Tongue (tissue), 1 donor: ENCODE measurements at regions not wholly inside any gene's neighbourhood (a gene's known extent, or its start where the extent isn't known, plus 50 kb on each side); places are given as distances from the start of the nearest gene placed in this dataset.
A peak's percentile ranks its signal among the peaks of the same experiment; 100 is the strongest.
"Not testable (repeated sequence)": the region's sequence is repeated elsewhere in the genome, so short reads cannot be mapped to it uniquely, and the experiment has no call there.

ENCODE experiments used
- DNase-seq: peaks from one replicate; pipeline ENCODE4 v3.0.0-alpha.2; 2015

DNA sequence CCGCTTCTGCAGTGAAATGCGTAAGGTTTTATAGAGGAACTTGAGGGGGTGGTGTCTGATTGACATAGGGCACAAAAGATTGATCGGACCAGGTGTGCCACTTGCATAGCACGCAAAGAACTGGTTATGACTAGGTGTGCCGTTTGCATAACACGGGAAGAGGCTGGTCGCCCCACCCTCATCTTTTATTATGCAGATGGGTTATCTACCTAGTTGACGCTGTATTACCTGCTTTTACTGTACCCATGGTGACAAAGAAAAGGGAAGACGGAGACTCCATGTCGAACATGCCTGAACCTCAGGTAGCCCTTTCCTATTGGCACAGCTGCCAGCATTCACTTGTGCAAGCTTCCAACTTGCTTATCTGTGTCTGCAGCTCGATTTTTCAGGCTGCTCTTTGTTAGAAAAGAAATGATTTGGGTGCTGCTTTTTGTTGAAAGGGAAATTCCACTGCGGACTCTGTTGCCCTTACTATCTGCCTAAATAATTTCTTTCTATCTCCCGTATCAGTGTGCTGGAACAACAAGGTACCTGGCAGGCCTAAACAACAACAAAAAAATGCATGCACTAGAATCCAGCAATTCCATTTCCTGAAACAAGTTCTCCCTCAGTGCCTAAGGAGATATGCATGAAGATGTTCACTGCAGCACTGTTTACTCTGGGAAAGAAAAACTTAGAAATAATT lies 194.4 kb upstream of the KAZN start:
- no peak for DNase-seq

DNA sequence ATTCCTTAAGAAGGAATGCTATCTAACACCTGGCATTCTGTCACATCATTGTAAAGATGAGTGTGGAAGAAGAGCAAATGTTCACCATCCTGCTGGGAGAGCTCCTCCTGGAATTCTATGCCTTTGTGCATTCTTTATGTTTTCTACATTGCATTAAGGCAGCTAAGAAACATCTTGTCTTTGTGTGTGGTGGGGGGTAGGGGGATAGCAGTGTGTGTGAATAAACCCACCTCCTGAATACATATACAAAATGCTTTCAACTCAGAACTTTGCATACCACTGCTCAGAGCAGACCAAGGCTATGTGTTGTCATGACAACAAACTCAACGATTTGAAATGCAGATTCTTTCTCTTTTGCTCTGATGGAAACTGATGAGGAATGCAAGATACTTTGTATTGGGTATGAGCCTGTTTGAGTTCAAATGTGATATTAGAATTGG lies 193.6 kb upstream of the KAZN start:
- no peak for DNase-seq

DNA sequence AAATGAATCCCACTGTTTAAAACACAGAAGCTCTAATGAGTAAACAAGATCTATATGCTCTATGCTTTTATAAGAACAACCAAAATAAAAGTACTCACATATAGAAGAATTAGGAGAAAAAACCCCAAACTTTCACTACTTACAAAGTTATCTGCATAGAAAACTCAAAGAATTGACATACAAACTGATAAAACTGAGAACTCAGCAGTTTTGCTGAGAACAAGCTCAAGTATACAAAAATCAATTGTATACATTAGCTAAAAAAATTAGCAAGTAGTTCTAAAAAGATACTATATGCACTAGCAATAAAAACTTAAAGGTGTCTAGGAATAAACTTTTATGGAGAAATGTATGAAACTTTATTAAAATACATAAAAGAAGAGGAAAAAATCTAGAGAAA lies 186.2 kb upstream of the KAZN start:
- DNase-seq, result no peak

DNA sequence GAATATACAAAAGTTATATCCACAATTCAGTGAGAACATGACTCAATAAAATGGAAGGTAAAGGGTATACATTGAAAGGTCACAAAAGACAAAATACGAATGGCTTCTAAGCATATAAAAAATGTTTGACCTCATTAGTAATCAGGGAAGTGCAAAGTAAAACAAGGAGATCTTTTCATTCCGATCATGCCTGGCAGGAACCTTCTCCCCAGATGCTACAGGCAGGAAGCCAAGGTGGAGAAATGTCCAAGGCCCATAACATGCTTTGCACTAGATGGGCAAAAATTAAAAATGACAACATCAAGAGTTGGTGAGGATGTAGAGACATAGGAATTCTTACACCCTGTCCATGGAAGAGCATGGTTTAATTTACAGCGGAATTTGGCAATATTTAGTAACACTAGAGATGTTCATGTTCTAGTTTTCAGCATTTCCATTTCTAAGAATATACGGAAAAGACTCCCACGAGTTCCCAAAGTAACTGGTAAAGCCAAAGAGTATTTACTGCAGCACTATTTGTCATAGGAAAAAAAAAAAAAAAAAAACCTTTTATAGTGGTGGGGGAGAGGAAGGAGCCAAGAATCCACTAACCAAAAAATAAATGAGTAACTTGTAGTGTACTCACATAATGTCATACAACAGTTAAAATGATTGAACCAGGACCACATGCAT lies 184.5 kb upstream of the KAZN start:
- DNase-seq, result no peak

DNA sequence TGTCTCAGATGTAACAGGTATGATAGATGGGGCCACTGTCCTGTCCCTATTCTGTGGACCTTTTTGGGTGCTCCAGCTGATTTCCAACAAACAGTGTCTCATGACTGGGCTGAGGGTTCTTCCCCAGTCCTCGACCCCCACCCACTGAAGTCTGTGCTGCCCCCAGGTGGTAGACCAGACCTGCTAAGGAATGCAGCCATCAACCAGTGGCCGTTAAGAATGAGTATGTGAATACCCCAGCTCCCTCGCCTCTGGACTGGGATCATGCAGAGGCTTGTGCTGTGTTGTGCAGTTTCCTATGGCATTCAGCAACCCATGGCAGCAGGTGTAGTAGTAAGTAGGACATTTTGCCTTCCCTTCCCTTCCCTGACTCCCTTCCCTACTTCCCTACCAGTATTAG lies 183.1 kb upstream of the KAZN start:
- no peak for DNase-seq

DNA sequence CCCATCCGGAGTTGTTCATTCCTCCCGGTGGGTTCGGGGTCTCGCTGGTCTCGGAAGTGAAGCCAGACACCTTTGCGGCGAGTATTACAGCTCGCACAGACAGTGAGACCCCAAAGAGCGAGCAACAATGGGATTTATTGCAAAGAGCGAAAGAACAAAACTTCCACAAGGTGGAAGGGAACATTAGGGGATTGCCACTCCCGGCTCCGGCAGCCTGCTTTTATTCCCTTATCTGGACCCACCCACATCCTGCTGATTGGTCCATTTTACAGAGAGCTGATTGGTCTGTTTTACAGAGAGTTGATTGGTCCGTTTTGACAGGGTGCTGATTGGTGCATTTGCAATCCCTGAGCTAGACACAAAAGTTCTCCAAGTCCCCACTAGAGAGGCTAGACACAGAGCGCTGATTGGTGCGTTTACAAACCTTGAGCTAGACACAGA lies 178.7 kb upstream of the KAZN start:
- DNase-seq, result not testable (repeated sequence)

DNA sequence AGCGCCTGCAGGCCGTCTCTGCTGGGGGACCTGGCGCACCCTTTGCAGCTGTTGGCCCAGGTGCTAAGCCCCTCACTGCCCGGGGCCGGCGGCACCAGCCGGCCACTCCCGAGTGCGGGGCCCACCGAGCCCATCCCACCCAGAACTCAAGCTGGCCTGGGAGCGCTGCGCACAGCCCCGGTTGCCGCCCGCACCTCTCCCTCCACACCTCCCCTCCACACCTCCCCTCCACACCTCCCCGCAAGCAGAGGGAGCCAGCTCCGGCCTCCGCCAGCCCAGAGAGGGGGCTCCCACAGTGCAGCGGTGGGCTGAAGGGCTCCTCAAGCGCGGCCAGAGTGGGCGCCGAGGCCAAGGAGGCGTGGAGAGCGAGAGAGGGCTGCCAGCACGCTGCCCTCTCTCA lies 177.8 kb upstream of the KAZN start:
- no peak for DNase-seq

DNA sequence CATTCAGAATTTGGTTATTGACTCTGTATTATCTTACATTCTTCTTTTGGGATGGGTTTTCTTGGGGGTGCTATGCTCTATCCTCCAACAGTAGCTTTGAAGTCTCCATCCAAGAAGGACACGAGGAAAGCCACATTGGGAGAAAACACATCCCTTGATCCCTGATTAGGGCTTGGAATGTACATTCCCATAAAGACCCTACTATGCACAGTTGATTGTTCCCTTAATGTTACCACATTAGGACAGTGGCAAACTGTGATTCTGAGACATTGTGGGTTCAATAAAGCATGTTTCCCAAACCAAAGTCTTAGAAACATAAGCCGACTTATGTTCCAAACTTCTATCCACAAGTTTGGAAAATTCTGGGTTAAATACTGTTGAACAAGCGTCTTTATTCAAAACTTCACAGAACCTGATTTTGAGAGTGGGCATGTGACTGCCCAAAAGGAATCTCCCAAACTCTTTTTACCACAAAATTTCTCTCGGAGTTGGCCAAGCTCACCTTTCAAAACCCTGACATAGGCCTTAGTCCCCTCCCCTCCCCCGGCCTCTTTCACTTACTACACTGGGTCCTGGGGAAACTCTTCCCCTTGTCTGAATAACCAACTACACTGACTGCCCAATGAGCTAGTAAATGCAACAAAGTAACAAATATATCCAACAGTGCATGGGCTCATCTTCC lies 177.0 kb upstream of the KAZN start:
- no peak for DNase-seq

DNA sequence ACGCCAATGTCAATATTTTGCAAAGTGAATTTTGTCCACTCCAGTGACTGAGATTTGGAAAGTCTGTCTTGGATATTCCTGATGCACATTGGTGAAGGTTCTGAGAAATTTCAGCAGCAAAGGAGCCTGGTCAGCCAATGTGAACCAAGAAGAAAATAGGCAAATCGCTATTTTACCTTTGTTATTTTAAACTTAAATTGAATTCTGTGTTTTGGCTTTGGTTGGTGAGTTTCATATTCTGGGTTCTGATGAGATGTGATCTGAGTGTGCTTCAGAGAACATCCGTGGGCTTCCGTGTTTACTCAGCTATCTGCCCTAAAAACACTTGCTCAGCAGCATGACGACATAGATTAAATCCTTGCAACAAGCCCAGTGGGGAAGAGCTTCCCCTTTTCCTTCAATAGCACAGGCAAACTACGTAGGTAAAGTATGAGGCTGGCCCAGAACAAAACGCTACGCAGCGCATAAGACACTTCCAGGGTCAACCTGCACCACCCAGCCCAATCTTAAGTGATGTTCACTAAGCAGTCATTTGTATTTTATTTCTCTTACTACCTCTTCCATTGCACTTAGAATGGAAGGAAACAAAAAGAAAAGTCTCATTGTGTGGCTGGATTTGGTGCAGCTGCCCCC lies 176.4 kb upstream of the KAZN start:
- DNase-seq, result no peak

DNA sequence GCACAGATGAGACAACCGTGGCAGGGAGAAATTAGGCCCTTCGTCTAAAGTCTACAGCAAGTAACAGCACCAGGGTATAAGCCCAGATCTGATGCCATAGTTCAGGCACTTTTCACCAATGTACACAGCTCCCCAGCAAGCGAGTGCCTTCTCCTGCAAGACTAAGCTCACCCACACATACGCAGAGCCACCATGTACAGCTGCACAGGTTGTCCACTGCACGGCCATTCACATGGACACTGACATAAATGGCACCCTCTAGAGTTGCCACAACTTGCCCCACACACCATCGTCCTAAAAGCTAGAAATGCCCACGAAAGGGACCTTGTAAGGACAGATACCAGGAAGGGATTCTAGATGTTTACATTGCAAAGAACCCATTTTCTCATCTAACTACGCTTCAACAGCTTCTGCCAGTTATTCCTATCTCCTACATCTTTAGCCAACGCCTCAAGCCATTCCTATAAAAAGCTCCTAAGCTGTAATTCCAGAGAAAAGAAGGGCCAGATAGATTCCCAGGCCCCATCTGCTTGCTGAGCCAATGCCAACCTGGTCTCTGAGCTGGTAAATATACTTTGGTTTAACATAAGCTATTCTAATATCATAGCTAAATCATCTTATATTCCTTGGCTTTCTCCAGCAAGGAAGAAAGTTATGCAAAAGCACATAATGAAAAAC lies 174.0 kb upstream of the KAZN start:
- DNase-seq, result no peak

DNA sequence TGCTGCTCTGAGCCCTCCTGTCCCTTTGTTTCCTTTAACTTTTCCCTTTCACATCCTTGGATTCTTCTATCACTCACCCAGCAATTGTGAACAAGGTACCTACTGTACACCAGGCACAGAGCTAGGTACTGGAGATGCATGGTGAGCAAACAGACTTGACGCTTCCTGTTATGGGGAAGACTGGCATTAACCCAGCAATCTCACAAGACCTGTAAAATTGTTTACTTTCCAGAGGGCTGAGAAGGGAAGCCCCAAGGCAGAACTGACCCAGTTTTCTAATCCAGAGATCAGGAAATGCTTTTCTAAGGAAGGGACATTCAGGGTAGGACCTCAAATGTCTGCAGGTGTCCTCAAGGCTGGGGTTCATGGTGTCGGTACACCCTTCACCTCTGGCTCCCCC lies 171.6 kb upstream of the KAZN start:
- DNase-seq, result no peak

DNA sequence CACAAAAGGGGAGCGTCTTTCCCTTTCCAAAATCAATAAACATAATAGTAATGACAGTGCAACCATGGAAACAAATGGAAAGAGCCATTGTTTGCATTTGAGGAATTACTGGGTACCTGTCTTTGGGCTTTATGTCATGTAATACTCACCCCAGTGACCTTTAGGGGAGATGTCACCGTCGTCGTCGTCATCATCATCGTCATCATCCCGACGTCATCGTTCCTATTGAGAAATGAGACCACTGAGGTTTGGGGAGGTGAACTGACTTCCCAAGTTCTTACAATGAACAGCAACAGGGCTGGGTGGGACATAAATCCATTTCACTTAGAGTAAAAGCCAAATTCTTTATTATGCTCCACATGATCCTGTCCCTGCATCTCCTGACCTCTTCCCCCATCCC lies 168.9 kb upstream of the KAZN start:
- DNase-seq, result no peak

DNA sequence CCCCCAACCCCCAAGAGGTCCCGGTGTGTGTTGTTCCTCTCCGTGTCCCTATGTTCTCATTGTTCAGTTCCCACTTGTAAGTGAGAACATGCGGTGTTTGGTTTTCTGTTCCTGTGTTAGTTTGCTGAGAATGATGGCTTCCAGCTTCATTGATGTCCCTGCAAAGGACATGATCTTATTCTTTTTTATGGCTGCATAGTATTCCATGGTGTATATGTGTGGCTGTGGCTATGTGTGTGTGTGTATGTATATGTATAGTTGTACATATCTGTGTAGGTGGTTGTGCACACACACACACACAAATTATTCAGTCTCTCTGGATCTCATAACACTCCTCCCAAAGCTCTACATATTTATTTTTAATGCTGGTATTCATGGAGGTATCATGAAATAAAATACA lies 165.8 kb upstream of the KAZN start:
- DNase-seq, result not testable (repeated sequence)

DNA sequence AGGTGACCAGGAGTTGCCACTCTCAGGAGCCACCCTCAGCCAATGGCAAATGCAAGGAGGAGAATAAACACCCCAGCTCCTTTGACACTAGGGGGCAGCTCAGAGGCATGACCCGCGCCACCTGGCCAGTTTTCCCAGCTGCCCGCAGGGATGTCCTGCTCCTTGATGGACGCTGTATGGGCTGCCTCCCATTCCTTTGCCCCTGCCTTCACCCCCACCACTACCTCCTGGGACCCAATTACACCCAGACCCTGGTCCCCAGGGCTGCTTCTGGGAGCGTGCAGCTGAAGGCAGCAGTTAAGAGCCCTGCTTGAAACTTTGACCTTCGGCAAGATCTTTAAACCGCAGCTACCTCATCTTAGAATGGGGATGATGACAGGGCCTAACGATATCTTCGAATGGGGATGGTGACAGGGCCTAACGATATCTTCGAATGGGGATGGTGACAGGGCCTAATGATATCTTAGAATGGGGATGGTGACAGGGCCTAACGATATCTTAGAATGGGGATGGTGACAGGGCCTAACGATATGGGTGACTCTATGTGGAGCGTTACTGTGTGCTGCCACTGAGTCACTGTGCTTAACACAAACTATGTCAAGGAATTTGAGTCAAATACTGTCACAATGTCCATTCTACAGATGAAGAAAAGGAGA lies 163.0 kb upstream of the KAZN start:
- no peak for DNase-seq

DNA sequence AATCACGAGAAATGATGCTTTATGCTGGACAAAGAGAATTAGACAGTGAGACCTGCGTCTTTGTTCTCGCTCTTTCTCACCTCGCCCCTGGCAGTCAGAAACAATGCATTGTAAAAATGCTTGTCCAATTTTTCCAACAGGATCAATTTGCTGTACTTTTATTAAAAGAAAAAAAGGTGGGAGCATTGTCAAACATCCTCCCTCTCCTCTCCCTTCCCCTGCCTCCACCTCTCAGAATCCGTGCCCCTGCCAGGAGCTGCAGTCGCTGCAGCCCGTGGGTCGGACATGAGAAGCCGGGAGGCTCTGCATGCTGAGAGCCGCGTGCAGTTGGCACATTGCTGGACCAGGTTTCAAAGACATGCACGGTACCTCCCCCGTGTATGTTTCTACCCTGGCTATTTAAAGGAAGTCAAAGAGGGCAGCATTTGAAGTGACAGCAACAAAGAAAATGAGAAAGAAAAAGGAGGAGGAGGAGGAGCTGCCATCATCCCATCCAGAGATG lies 161.0 kb upstream of the KAZN start:
- no peak for DNase-seq

DNA sequence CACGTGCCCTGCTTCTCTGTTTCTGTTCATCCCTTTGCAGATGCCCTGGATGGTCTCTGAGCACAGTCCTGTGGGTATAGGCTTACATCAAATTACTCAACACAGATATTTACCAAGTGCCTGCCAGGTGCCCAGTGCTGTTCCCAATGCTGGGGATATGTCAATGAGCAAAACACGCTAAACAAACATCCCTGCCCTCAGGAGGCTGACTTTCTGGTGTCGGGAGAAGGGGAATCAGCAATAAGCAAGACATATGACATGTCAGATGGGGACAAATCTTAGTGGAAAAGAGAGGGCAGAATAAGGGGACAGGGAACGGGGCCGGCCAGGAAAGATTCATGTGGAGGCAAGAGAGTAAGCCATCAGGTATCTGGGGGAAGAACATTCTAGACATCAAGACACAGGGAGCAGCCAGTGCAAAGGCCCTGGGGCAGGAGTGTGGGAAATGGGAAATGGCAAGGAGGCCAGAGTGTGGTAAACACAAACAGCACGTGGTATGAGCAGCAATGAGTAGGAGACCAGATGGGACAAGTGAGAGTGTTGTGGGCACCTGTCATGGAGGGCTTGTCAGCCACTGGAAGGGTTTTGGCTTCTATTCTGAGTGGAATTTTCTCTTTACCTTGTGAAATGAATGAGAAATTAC lies 160.2 kb upstream of the KAZN start:
- DNase-seq, result no peak

DNA sequence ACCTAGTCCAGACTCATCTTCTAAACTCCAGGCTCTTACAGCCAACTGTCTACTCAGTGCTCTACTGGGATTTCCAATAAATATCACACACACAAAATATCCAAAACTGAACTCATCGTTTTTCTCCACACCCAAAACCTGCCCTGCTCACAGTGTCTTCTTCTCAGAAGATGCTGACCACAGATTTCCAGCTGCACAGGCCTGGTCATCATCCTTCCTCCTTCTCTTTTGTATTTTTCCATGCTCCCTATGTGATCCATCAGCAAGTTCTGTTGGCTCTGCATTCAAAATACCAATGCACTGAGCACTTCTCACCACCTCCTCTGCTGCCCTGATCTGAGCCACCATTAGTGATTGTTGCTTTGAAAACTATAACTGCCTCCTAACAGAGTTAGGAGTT lies 159.5 kb upstream of the KAZN start:
- no peak for DNase-seq

DNA sequence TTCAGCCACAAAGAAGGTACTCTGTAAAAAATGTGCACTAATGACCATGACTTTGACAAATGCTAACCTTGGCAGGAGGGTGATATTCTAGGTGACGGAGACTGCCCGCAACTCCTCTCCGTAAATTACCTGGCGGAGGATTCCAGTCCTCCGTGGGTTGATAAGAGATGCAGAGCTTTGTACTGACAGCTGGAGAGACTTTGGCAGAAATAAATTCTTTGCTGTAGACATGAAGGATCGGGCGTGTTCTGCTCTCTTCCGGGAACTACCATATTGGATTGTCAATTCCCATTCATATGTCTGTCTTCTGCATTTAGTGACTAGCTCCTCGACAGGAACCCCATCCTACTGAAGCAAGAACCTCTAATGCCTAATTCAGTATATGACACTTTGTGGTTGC lies 158.3 kb upstream of the KAZN start:
- DNase-seq, result no peak

DNA sequence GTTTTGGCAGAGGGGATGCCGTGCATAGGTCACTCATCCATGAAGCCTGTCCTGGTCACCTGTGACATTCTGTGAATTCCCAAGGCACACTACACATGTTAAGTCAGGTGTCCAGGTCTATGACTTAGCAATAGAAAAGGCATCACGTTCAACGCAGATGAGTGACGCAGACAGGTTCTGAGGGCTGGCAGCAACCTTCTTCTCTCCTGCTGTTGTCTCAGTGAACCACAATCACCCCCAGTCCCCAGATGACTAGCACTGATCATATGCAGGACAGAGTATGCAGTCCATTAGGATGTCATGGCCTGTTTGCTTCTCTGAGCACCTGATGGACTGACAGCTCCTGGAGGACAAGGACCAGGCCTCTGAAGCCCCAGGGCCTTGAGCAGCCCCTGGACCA lies 157.8 kb upstream of the KAZN start:
- peak; percentile 7 for DNase-seq

DNA sequence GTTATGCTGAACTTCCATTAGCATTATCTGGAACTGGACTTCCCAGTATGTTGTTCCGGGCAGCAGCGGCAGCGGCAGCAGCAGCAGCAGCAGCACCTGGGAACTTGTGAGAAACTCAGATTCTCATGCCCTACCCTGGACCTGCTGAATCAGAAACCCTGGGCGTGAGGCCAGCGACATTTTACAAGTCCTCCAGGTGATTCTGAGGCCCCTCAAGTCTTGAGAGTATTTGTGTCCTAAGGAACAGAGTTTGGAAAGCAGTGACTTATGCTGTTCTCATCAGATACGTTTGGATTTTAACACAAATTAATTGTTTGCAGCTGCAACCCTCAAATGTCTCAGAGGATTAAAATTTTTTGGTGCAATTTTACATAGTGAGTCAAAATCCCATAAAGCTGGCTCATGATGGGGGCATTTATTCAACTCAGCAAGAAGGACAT lies 157.2 kb upstream of the KAZN start:
- no peak for DNase-seq

DNA sequence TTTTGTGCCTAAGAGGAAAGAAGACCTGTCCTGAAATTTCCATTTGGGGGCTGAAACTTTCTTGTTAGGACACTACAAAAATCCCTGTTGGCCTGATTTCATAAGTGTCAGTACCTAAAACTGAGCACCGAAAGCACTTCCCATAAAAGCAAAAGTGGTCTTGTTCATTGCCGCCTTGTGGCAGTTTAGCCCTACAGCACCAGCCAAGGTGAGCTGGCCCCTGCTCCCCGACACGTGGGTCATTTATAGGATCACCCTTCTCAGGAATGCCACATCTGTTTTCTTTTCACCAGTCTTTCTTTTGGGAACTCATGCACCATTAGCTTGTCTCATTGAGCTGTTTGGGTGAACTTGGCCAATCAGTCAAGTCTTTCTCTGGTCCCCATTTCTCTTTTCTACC lies 155.8 kb upstream of the KAZN start:
- no peak for DNase-seq
